Parathyroid adenoma (tissue), 2 donors: ENCODE measurements at regions not wholly inside any gene's neighbourhood (a gene's known extent, or its start where the extent isn't known, plus 50 kb on each side); places are given as distances from the start of the nearest gene placed in this dataset.

Source experiments
- H2AFZ ChIP-seq: fragments of 300-600 bp; sonication (generic); one replicate; pipeline ENCODE4 v1.7.0; 2017; ENCODE audit warnings: antibody characterized with exemption, mild to moderate bottlenecking
- H3K27ac ChIP-seq: fragments of 300-600 bp; sonication (generic); one replicate; pipeline ENCODE4 v1.7.0; 2017
- H3K27me3 ChIP-seq: fragments of 300-600 bp; sonication (generic); one replicate; pipeline ENCODE4 v1.7.0; 2017; ENCODE audit warnings: low read length; ENCODE audit not compliant: control insufficient read depth, insufficient read depth
- H3K36me3 ChIP-seq: fragments of 300-600 bp; sonication (generic); one replicate; pipeline ENCODE4 v1.7.0; 2017; ENCODE audit warnings: low read length; ENCODE audit not compliant: control insufficient read depth, insufficient read depth
- H3K4me1 ChIP-seq: fragments of 300-600 bp; sonication (generic); one replicate; pipeline ENCODE4 v1.7.0; 2017; ENCODE audit warnings: control low read depth
- H3K4me2 ChIP-seq: fragments of 300-600 bp; sonication (generic); one replicate; pipeline ENCODE4 v1.7.0; 2017; ENCODE audit warnings: low read length
- H3K4me3 ChIP-seq: fragments of 300-600 bp; sonication (generic); one replicate; pipeline ENCODE4 v1.7.0; 2017; ENCODE audit warnings: low read depth, low read length
- H3K79me2 ChIP-seq: fragments of 300-600 bp; sonication (generic); one replicate; pipeline ENCODE4 v1.7.0; 2017; ENCODE audit warnings: control low read depth
- H3K9ac ChIP-seq: fragments of 300-600 bp; sonication (generic); one replicate; pipeline ENCODE4 v1.7.0; 2017; ENCODE audit warnings: mild to moderate bottlenecking
- H3K9me3 ChIP-seq: fragments of 300-600 bp; sonication (generic); one replicate; pipeline ENCODE4 v1.7.0; 2017; ENCODE audit warnings: low read length; ENCODE audit not compliant: control insufficient read depth
- TF ChIP-seq, protein P1 (sequence below): fragments of 300-600 bp; sonication (generic); IDR thresholded peaks from one replicate; pipeline ENCODE4 v1.7.0; 2017; ENCODE audit warnings: antibody characterized with exemption, mild to moderate bottlenecking
- donor health status: primary hyperparathyroidism.

- H3K9me3 ChIP-seq: no peaks in the 10 kb centered on the region
- no peaks in the 10 kb centered on the region for H3K4me1 ChIP-seq
- TF ChIP-seq, protein P1, sequence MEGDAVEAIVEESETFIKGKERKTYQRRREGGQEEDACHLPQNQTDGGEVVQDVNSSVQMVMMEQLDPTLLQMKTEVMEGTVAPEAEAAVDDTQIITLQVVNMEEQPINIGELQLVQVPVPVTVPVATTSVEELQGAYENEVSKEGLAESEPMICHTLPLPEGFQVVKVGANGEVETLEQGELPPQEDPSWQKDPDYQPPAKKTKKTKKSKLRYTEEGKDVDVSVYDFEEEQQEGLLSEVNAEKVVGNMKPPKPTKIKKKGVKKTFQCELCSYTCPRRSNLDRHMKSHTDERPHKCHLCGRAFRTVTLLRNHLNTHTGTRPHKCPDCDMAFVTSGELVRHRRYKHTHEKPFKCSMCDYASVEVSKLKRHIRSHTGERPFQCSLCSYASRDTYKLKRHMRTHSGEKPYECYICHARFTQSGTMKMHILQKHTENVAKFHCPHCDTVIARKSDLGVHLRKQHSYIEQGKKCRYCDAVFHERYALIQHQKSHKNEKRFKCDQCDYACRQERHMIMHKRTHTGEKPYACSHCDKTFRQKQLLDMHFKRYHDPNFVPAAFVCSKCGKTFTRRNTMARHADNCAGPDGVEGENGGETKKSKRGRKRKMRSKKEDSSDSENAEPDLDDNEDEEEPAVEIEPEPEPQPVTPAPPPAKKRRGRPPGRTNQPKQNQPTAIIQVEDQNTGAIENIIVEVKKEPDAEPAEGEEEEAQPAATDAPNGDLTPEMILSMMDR: no peak
- H3K36me3 ChIP-seq: no peaks in the 10 kb centered on the region
- no peak overlapping the region for H3K4me2 ChIP-seq
- H3K27me3 ChIP-seq: no peaks in the 10 kb centered on the region
- H3K79me2 ChIP-seq: no peaks in the 10 kb centered on the region
- no peak overlapping the region for H2AFZ ChIP-seq
- H3K27ac ChIP-seq: no peak overlapping the region
- no peak overlapping the region for H3K9ac ChIP-seq
- no peak overlapping the region for H3K4me3 ChIP-seq
These were observed 299.1 kb upstream of the CDH8 start for GRCh38 chr16:62335356-62335755.

- Histone ChIP-seq H3K27ac (no peak overlapping the region), H3K4me2 (no peak overlapping the region), H3K4me1 (no peaks in the 10 kb centered on the region), H3K4me3 (no peak overlapping the region), H3K36me3 (no peaks in the 10 kb centered on the region), H3K9me3 (no peaks in the 10 kb centered on the region), H3K27me3 (no peaks in the 10 kb centered on the region), H3K9ac (no peak overlapping the region), H3K79me2 (no peaks in the 10 kb centered on the region), H2AFZ (no peak overlapping the region)
- TF ChIP-seq, protein P1: no peak
These were observed 285.4 kb upstream of the CDH8 start for GRCh38 chr16:62321606-62322005.

DNA sequence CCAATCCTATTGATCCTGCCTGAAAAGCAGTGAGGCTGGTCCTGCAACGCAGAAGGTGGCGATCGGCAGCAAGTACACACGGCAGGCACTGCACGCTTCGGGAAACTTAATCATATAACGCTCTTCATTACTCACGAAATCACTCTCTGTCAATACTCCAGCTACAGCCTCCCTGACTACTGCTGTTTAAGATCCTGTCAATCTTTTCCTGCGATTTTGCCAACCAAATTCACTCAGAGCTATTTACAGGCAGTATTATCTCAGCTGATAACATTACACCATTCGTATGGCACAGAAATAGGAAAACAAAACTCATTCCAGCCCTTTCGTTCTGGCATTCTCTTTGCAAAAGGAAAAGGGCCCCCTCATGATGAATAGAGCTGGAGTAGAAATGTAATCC is 262.4 kb upstream of the CDH8 start:
- Histone ChIP-seq H3K79me2 (no peaks in the 10 kb centered on the region), H2AFZ (no peak overlapping the region), H3K36me3 (no peaks in the 10 kb centered on the region), H3K27me3 (no peaks in the 10 kb centered on the region), H3K9me3 (no peaks in the 10 kb centered on the region), H3K9ac (no peak overlapping the region), H3K4me1 (no peaks in the 10 kb centered on the region), H3K4me3 (no peak overlapping the region), H3K27ac (no peak overlapping the region), H3K4me2 (no peak overlapping the region)
- TF ChIP-seq, protein P1: no peak

DNA sequence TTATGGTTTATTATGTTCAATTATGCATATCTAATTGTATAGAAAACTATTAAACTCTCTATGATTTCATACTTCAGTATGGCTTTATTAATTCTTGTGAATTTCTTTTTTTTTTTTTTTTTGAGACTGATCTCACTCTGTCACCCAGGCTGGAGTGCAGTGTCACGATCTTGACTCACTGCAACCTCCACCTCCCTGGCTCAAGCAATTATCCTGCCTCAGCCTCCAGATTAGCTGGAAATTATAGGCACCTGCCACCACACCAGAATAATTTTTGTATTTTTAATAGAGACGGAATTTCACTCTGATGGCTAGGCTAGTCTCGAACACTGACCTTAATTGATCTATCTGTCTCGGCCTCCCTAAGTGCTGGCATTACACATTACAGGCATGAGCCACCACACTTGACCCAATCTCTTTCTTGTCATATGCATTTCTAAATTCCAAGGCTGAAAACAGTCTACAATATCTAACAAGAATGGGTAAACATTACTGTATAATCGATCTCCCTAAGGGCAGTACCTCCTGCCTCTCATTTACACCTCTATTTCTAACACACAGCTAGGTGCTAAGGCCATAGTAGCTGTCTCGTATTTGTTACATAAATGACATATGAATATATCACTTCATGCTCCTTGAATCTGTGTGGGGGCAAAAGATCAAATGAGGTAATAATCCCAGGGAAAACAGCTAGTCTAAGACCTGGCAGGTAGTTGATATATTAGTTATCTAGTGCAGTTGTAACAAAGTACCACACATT is 258.2 kb upstream of the CDH8 start:
- no peak overlapping the region for H3K27ac ChIP-seq
- H3K79me2 ChIP-seq: no peaks in the 10 kb centered on the region
- no peak overlapping the region for H2AFZ ChIP-seq
- H3K27me3 ChIP-seq: no peaks in the 10 kb centered on the region
- TF ChIP-seq, protein P1: no peak
- no peak overlapping the region for H3K4me3 ChIP-seq
- no peaks in the 10 kb centered on the region for H3K4me1 ChIP-seq
- H3K4me2 ChIP-seq: no peak overlapping the region
- H3K36me3 ChIP-seq: no peaks in the 10 kb centered on the region
- H3K9ac ChIP-seq: no peak overlapping the region
- H3K9me3 ChIP-seq: no peaks in the 10 kb centered on the region
